ENCODE measurements at regions not wholly inside any gene's neighbourhood (a gene's known extent, or its start where the extent isn't known, plus 50 kb on each side); places are given as distances from the start of the nearest gene placed in this dataset.

DNA sequence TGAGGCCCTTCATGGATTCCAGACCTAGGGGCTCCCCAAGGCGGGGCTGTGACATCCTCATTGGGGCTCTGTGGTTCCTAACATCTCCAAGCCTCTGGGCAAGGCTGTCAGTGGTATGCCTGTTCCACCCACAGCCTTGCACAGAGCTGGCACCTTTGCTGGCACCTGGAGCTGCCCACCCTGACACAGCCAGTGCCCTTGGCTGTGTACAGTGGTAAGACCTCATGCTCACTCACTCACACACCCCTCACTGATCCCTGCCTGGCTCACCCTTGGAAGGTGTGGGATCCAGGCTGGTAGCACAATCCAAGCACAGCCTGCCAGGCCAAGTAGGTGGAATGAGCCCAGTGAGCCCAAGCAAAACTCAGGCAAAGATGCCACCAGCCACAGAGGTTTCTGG is 200.4 kb upstream of the PCDH15 start (continued):
- TF ChIP-seq, protein P1, sequence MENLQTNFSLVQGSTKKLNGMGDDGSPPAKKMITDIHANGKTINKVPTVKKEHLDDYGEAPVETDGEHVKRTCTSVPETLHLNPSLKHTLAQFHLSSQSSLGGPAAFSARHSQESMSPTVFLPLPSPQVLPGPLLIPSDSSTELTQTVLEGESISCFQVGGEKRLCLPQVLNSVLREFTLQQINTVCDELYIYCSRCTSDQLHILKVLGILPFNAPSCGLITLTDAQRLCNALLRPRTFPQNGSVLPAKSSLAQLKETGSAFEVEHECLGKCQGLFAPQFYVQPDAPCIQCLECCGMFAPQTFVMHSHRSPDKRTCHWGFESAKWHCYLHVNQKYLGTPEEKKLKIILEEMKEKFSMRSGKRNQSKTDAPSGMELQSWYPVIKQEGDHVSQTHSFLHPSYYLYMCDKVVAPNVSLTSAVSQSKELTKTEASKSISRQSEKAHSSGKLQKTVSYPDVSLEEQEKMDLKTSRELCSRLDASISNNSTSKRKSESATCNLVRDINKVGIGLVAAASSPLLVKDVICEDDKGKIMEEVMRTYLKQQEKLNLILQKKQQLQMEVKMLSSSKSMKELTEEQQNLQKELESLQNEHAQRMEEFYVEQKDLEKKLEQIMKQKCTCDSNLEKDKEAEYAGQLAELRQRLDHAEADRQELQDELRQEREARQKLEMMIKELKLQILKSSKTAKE (IDR thresholded peaks at IDR 0.05; ENCODE audit: low read depth, poor library complexity, severe bottlenecking): no peak
- TF ChIP-seq POLR2AphosphoS5 (IDR thresholded peaks at IDR 0.05; ENCODE audit: low read length) (no peak), ETV6 (conservative IDR thresholded peaks at IDR 0.05 in 1 of 2, IDR thresholded peaks at IDR 0.05 in 1 of 2; ENCODE audit: borderline replicate concordance in 1 of 2, low read depth in 1 of 2) (no peak)

DNA sequence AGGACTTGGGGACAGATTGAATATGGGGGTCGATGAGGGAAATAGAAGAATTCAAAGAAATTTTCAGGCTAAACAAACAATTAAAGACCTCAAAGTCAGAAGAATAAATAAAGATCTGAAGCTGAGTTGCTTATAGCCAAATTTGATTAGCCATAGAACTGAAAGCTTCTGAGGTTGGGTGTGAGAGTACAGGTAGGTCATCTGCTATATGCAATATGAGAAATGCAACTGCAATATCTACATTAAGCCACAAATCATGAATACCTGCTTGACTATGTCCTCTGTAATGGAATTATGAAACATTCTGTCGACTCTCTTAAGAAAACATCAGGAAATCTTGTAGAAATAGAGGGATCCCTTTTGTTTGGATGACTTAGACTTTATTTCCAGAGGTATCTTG is 192.1 kb upstream of the PCDH15 start:
- Histone ChIP-seq H3K36me3 (ENCODE audit: control insufficient read depth in 2 of 2, insufficient read depth in 2 of 2, low read length in 1 of 2) (no peaks in the 10 kb centered on the region), H3K79me2 (ENCODE audit: control insufficient read depth, insufficient read depth, low read length) (no peaks in the 10 kb centered on the region), H2AFZ (ENCODE audit: control insufficient read depth, low read depth, low read length) (no peak overlapping the region), H3K9ac (ENCODE audit: control insufficient read depth, insufficient read depth, low read length) (no peak overlapping the region), H3K4me2 (ENCODE audit: control insufficient read depth, insufficient read depth) (no peak overlapping the region), H3K9me3 (replicated peaks; ENCODE audit: control insufficient read depth, insufficient read depth, low read length) (no peaks in the 10 kb centered on the region), H3K27ac (ENCODE audit: control insufficient read depth, insufficient read depth) (no peak overlapping the region), H3K4me3 (no peak overlapping the region), H4K20me1 (ENCODE audit: control insufficient read depth, insufficient read depth) (no peaks in the 10 kb centered on the region), H3K27me3 (replicated peaks in 1 of 2; ENCODE audit: control insufficient read depth in 2 of 2, insufficient read depth in 2 of 2, low read length in 1 of 2) (no peaks in the 10 kb centered on the region), H3K4me1 (ENCODE audit: control insufficient read depth, insufficient read depth, low read length) (no peaks in the 10 kb centered on the region)
- ChIA-PET SMC1A (ENCODE audit: uncharacterized antibody, unreplicated experiment) (no interaction called here), CTCF (no interaction called here), RAD21 (ENCODE audit: unreplicated experiment) (no interaction called here), POLR2A (no interaction called here)
- in situ Hi-C loops (cut with MboI) (no loop called here), intact Hi-C loops (cut with micrococcal nuclease; ENCODE audit: unreplicated experiment) (no loop called here)
- DNase-seq (ENCODE audit: low read depth, low spot score): no peak
- FAIRE-seq: no peak
- TF ChIP-seq BACH1 (IDR thresholded peaks at IDR 0.05; ENCODE audit: borderline replicate concordance) (no peak), ZNF24 (IDR thresholded peaks at IDR 0.05) (no peak), RAD51 (IDR thresholded peaks at IDR 0.05) (no peak), NBN (IDR thresholded peaks at IDR 0.05) (no peak), CHD2 (IDR thresholded peaks at IDR 0.05; ENCODE audit: borderline replicate concordance, low read depth, low read length) (no peak), TAF1 (IDR thresholded peaks at IDR 0.05; ENCODE audit: borderline replicate concordance, low read depth, low read length) (no peak), DPF2 (IDR thresholded peaks at IDR 0.05) (no peak), SMAD5 (IDR thresholded peaks at IDR 0.05; ENCODE audit: low read depth) (no peak), YY1 (IDR thresholded peaks at IDR 0.05; ENCODE audit: low read depth, low read length) (no peak), RELA (IDR thresholded peaks at IDR 0.05; ENCODE audit: borderline replicate concordance, partially characterized antibody) (no peak), NFYB (IDR thresholded peaks at IDR 0.05; ENCODE audit: insufficient read depth, low read depth, low read length) (no peak)
- TF ChIP-seq, protein P2, sequence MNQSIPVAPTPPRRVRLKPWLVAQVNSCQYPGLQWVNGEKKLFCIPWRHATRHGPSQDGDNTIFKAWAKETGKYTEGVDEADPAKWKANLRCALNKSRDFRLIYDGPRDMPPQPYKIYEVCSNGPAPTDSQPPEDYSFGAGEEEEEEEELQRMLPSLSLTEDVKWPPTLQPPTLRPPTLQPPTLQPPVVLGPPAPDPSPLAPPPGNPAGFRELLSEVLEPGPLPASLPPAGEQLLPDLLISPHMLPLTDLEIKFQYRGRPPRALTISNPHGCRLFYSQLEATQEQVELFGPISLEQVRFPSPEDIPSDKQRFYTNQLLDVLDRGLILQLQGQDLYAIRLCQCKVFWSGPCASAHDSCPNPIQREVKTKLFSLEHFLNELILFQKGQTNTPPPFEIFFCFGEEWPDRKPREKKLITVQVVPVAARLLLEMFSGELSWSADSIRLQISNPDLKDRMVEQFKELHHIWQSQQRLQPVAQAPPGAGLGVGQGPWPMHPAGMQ (IDR thresholded peaks at IDR 0.05; ENCODE audit: borderline replicate concordance): no peak
- TF ChIP-seq, protein P3, sequence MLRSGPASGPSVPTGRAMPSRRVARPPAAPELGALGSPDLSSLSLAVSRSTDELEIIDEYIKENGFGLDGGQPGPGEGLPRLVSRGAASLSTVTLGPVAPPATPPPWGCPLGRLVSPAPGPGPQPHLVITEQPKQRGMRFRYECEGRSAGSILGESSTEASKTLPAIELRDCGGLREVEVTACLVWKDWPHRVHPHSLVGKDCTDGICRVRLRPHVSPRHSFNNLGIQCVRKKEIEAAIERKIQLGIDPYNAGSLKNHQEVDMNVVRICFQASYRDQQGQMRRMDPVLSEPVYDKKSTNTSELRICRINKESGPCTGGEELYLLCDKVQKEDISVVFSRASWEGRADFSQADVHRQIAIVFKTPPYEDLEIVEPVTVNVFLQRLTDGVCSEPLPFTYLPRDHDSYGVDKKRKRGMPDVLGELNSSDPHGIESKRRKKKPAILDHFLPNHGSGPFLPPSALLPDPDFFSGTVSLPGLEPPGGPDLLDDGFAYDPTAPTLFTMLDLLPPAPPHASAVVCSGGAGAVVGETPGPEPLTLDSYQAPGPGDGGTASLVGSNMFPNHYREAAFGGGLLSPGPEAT (IDR thresholded peaks at IDR 0.05; ENCODE audit: low read depth): no peak
- TF ChIP-seq, protein P4, sequence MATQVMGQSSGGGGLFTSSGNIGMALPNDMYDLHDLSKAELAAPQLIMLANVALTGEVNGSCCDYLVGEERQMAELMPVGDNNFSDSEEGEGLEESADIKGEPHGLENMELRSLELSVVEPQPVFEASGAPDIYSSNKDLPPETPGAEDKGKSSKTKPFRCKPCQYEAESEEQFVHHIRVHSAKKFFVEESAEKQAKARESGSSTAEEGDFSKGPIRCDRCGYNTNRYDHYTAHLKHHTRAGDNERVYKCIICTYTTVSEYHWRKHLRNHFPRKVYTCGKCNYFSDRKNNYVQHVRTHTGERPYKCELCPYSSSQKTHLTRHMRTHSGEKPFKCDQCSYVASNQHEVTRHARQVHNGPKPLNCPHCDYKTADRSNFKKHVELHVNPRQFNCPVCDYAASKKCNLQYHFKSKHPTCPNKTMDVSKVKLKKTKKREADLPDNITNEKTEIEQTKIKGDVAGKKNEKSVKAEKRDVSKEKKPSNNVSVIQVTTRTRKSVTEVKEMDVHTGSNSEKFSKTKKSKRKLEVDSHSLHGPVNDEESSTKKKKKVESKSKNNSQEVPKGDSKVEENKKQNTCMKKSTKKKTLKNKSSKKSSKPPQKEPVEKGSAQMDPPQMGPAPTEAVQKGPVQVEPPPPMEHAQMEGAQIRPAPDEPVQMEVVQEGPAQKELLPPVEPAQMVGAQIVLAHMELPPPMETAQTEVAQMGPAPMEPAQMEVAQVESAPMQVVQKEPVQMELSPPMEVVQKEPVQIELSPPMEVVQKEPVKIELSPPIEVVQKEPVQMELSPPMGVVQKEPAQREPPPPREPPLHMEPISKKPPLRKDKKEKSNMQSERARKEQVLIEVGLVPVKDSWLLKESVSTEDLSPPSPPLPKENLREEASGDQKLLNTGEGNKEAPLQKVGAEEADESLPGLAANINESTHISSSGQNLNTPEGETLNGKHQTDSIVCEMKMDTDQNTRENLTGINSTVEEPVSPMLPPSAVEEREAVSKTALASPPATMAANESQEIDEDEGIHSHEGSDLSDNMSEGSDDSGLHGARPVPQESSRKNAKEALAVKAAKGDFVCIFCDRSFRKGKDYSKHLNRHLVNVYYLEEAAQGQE (IDR thresholded peaks at IDR 0.05; ENCODE audit: low read depth, low read length): no peak
- BruUV-seq (replicated peaks): no TSS peak
- 0% methylated on average over 2 of the region's 2 CpGs for WGBS (ENCODE audit: insufficient coverage, insufficient replicate concordance, low lambda C conversion rate, missing lambda C conversion rate)
- ATAC-seq: no peak
